GM19395 (cell line): ENCODE measurements at regions not wholly inside any gene's neighbourhood (a gene's known extent, or its start where the extent isn't known, plus 50 kb on each side); places are given as distances from the start of the nearest gene placed in this dataset.

Experiments used
- ATAC-seq: cut with Tn5 transposase; IDR thresholded peaks from one replicate; pipeline ENCODE4 v1.9.1; 2021; ENCODE audit warnings: mild to moderate bottlenecking, moderate library complexity; ENCODE audit not compliant: unreplicated experiment

DNA sequence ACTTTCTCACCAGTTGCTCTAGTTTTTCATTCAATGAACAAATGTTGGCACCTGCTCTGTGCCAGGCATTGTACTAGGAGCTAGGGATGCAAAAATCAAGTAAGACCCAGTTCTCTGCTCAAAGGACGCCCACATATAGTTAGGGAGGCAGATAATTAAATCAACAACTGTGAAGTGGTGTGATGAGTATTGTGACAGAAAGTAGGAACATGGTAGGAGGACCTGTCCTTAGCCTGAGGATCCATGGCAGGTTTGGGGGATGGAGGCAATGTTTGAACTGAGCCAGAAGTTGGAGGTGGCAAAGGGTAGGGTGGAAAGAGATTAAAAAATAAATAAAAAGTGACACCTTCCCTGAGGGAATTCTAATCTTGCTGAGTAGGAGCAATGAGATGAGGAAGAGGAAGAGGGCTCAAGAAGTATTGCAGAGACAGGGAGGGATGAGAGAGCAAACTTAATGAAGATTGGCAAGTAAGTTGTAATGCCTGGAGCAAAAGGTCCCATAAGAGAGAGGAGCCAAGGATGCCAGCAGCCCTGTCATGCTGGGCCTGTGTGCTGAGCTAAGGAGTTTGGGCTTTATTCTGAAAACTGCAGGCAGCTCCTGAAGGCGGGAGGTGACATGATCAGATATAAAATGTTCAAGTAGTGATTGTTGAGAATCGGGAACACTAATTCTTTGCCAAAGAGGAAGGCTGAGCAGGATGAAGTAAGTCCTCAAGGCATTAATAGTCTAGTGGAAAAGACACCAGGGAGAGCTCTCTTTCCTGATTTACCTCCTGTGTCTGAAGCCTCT is 184.3 kb upstream of the PPP2R3A start:
- ATAC-seq: no peak

DNA sequence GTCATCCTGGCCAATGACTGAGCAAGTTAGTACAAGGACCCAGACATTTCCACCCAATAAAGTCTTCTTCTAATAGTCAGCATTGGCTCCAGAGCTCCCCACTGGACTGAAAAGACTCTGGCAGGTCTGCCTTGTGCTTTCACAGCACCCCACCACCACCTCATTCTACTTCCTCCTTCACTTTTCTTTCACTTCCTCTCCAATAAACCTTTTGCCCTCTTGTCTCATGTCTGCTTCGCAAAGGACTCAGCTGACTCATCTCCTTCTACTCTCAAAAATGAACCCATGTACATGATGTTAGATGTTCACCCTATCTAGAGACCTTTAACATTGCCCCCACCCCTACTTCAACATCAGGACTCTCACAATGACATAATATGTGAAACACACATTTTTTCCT is 181.0 kb upstream of the PPP2R3A start:
- ATAC-seq: peak; percentile 95

DNA sequence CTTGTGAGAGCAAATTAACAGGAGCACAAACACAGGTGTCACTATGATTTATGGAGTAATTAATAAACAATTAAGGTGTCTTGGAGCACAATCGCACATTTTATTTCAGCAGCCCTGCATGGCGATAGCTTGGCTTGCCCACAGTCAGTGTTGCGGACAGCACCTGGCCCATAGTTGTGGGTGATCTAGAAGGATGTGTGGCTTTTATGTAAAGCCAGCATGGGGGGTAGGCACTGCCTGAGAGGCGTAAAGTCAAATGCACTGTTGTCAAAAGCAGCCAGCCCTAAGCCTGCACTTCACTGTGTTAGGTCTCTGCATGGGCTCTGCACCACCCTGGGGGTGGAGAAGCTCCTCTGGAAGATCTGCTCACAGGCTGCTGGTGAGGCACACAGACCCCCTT is 177.4 kb upstream of the PPP2R3A start:
- no peak for ATAC-seq

DNA sequence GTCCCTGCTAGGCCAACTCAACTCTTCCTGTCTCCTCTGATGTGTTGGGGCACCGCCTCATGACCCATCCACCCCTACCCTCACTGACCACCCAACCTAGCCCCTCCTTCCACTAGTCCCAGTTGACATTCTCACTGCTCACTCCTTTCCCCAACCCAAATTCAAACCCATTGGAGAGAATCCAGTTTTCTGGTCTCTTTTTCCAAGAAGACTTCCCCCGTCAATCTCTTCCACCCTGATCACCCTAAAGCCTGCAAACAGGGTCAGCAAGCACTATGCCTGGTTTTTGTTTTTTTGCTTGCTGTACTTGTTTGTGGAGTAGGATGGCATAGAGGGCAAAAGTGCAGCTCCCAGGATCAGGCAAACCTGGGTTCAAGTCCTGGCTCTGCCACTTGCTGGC is 176.6 kb upstream of the PPP2R3A start:
- no peak for ATAC-seq

DNA sequence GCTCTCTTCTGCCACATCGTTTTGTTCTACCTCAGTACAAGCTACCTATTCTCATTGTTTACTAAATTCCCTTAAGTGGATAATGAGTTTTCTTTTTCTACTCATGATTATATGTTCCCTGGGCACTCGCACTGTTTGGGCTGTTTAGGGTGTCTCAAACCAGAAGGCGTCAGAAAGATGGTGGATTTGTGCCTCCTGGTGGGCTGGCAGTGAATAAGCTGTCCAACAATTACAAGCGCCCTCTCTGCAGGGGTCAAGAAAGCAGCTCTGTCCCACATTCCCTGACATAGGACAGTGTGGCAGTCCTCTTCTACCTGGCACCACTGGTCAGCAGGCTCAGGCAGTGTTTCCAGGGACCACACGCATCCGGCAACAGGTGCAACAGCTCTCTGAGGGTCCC is 173.4 kb upstream of the PPP2R3A start:
- ATAC-seq: no peak

DNA sequence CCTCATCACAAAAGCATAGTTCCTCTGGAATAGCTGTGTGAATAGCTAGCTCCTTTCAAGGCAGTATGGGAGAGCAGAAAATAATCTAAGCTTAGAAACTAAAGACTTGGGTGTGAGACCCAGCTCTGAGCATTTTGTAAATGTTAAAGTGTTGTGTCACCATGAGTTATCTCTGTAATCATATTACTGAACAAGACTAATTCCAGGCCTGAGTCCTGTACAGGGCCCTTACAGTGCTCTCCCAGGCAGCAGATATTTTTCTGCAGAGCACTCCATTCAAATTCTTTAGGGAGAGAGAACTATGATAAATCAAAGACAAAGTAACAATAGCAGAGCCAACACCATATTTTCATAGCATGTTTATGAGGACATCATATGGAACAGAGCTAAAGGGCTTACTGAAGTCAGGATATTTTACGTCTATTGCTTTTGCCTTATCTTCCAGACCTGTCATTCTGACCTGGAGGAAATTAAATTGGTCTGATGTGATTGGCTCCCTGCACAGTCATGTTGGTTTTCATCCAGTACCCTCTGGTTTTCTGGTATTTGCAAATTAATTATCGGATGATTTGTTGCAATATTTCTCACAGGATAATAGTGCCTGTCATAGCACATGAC is 172.6 kb upstream of the PPP2R3A start:
- no peak for ATAC-seq

DNA sequence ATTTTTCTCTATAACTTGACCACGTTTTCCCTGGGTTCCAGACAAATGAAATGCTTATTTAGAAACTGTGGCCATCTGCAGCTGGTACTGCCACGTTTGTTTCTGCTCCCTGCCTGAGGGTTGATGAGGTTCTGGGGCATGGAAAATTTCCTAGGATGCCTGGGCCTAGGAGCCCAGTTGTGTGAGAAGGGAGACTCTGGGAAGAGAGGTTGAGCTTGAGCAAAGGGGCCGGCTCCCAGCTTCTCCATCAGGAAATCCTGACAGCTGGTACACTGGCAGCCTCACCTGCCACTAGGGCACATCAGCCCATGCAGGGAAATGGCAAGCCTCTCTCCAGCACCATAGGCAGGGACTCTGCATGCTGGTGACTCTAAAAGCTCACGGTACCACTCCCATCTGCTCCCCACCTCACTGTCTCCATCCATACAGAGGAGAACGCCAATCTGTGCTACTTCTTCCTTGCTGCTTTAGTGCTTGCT is 165.4 kb upstream of the PPP2R3A start:
- ATAC-seq: no peak

DNA sequence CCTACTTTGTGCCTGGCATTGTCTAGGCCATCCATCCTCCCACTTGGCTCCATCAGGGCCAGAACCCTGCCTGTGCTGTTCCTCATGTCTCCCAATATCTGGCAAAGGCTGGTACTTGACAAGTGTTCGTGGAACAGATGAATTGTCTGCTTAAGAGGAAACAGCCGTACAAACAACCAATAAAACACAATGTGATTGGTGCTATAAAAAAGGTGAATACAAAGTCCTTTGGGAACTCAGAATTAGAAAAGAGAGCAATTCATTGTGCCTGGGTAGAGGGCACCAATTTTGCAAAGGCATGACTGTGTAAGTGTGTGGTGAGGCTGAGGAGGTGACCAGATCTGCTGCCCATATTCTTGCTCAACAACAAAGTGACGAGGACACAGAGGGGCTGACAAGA is 164.5 kb upstream of the PPP2R3A start:
- ATAC-seq: no peak

DNA sequence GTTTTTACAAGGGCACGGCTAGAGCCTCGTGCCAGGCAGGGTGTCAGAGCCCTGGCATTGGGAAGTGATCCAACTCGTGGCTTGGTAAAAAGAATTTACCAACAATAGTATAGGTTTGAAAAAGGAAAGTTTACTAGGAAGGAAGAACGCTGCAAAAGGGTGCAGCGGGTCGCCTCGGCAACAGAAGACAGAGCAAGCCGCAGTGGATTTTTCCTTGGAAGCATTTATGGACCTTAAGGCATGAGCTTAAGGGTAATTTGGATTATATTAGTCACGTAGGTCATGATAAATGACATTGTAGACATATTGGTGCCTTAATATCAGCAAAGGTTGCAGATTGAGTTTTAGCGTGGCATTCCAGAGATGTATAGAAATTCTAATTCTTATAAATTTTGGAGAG is 163.4 kb upstream of the PPP2R3A start:
- ATAC-seq: no peak

DNA sequence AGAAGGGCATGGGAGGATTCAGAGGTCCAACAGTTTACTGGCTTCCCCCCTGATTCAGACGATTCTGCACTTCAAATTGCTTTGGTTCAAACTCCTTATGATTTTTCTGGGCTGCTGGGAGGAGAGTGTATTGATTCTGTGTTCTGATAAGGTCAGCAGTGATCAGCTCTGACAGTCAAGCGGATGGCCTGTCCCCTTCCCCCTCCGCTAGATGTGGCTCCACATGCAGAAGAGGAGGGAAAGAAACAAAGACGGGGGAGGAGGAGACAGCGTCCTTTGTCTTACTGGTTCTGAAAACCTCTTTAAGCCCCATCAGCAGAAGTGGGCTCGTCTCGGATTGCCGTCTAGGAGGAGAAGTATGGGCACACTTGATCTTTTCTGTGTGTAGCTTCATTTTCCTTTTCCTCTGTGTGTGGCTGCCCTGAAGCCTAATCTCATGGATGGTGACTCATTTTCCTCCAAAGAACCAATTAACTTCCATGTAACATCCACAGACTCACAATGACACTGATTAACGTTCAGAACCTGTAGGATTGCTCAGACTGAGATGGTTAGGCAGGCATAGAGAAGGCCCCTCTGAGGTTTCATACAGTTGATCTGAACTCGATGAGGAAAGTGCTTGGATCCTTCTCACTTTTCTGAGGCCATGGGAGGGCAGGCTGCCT is 162.4 kb upstream of the PPP2R3A start:
- ATAC-seq: no peak

DNA sequence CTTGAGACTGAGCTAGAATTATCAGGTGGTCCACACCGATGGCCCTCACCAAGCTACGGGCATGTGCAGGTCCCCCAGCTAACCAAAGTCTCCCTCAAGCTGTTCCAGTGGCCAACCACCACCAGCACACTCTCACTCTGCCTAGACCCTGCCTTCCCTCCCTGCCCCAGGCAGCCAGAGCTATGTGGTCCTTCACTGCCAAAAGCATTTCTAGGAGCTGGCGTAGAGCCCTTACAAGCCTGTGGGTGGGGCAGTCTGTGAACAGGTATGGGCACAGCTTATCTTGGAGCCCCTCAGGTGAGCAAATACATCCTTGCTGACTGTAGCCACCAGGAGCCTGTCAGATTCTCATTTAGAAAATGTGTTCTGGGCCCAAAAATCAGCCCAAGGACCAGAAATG is 159.8 kb upstream of the PPP2R3A start:
- ATAC-seq: no peak

DNA sequence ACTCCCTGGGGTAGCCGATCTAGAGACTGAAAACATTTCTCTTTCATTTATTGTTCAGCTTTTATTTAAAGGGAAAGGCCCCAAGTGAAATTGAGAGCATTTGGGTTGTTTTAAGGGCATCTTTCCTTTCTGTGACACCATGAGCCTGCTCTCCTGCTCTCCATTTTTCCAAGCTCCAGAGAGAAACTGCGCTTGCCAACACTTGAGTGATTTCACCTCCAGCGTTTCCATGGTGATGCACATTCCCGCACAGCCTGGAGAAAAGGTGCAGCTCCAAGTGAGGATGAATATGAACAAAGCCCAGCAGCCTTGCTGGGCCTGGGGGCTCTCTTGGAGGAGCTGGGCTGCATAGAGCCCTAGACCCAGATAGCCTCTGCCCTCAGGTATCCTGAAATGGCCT is 159.2 kb upstream of the PPP2R3A start:
- ATAC-seq: no peak

DNA sequence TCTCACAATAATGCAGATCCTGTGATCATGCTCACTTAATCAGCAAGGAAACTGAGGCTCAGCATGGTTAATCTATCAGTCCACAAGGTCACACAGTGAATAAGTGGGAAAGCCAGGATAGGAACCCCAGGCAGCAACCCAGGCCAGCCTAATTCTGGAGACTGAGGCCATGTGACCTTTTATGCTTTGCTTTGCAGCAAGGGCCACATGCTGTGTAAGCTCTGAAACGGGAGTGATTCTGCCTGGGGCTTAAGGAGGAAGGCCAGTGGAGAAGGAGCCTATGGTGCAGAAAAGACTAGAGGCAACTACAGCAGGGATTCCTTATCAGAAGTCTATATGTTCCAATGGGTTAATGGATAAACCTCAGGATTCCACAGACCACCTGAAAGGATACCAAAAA is 157.6 kb upstream of the PPP2R3A start:
- ATAC-seq: no peak

DNA sequence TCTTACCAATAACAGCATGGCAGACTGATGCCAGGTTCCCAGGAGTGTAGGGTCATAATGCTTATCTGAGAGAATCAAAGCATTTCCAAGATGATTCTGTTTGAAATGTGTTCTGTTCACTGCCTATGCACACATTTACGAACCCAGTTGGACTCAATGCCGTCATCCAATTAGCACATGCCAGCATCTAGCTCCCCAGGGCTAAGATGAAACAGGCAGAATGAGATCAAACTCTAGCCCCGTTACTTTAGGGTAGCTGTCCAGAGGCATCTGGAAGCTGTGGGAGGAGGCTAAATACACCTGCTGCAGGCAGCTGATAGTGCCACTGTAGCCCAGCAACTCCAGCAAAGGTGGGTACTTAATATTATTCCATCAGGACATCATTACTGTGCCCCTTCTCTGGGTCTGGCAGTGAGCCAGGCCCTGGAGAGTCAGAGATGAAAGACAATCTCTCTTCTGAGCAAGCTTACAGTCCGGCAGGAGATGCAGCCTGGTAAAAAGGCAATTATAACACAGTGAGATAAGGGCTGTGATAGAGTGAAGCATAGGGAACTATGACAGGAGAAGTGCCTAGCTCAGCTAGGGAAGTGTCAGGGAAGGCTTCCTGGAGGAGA is 156.4 kb upstream of the PPP2R3A start:
- no peak for ATAC-seq

DNA sequence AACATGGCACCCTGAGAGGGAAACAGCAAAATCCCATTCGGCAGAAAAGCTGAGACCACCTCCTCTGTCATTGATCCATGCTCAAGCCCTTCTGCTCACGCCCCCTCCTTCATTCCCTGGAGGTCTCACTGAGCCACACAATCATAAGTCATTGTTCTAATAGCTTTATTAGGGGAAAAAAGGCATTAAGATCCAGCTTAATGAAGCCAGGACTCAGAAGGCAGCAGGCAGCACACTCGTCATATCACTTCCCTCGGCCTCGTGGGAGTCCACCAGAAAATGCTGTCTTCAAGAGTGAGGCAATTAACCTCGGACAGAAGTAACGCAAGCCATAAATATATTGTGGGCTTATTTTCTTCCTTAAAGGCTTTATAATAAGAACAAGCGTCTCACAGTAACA is 153.9 kb upstream of the PPP2R3A start:
- no peak for ATAC-seq

DNA sequence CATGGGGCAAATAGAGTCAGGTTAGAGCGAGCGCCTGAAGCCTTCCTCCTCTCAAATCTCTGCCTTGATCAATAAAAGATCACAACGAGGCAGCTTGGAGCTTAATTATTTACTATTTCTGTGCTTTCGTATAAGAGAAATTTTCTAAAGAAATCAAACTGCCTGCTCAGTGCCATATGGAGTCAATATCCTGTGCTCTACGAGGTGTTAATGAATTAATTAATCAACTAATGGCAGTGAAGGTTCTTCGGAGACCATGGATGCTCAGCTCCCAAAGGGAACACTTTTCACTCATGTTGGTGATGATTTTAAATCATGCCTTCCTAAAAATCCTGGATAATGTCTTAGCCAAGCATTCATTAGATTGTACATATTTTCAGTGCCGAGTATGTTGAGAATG is 153.5 kb upstream of the PPP2R3A start:
- no peak for ATAC-seq

DNA sequence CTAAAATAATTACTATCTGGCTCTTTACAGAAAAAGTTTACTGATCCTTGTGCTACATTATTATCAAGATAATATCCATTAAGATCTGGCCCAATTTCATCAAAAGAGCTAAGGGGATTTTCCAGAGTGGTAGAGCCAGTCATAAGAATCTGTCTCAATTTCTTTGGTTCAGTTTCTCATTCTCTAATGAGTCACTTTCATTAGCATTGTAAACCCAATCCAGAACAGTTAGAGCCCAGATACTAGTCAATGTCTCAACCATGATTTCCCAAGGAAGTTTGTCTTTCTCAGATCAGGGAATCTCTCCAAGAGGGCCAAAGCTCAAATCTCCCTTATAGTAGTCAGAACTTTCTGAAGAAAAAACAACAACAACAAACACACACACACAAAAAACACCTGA is 131.1 kb upstream of the PPP2R3A start:
- ATAC-seq: no peak

DNA sequence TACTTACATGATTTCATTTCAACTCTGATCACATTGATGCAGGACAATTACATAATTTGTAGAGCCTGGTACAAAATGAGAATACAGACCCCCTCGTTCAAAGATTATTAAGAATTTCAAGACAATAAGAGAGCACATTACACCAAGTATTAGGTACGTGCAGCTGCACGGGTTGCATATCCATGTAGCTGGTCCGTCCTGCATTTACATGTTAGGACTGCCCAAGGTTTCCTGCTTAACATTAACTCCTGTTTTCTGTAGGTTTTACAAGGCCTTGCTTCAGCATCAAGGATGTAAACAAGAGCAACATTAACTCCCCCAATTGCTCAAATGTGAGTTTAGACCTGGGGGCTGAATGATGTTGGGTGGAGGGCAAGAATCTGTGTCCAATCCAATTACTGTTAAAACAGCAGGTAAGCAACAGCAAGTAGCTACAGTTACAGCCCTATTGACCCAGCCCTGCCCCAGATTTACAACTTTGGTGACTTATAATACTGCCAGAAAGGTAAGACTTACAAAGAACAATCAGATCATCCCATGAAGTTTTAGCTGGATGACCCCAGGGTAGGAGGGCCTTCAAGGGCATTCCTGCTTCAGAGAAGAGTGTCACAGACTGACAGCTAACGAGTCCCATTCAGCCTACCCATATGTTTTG is 127.4 kb upstream of the PPP2R3A start:
- no peak for ATAC-seq

DNA sequence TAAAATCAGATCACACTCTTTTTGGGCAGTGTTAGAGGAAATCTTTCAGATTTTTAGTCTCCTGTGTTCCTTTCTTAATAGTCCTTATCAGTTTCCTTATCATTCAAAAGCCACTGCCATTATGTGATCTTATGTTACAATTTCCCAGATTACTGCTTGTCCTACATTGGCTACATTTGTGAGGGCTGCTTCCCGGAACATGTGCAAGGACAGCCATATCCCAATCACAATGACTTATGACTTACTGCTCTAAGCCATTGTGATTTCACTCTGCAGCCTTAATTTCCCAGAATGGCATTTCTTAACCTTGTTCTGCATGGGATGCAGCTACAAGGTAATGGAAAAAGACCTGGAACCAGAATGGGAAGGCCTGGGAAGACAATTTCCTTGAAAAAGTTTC is 125.1 kb upstream of the PPP2R3A start:
- no peak for ATAC-seq

DNA sequence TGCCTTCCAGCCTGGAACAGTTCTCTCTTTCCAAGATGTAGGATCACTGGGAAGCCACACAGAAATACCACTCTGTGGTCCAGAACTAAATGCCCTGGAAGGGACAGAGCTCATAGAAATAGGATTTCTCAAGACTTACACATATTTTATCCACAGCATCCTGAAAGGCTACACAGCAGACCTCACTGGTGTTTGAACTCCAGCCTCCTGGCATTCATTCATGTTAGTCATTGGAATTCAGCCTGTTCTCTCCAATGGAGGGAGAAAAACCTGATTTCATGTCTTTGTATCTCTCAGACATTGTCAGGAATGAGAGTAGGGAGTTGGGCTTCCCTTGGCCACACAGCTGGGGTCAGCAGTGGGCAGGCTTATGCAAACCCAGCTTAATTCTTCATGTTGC is 121.1 kb upstream of the PPP2R3A start:
- ATAC-seq: no peak

DNA sequence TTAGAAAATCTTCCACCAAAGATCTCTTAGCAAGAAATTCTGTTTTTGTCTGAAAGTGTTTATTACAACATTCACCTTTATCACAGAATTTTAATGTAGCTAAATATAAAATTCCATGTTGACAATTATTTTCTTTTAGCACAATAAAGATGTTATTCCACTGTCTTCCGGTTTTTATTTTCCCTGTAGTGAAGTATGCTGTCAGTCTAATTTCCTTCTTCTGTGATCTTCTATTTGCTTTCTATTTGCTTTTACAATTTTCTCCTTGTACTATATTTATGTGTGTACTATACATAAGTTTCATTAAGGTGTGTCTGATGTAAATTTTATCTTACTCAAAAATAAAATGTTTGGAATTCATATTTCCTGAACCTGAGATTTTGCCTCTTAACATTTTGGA is 117.5 kb upstream of the PPP2R3A start:
- no peak for ATAC-seq
